Sigmoid colon (tissue), 6 donors: ENCODE measurements at regions not wholly inside any gene's neighbourhood (a gene's known extent, or its start where the extent isn't known, plus 50 kb on each side); places are given as distances from the start of the nearest gene placed in this dataset.

Source experiments
- DNase-seq: peaks from one replicate; pipeline ENCODE4 v3.0.0-alpha.2; 2019
- H3K27ac ChIP-seq, 4 donors: fragments of 200-600 bp; sonication (generic); one replicate each; pipeline ENCODE4 v1.5.1; 2016 to 2019; ENCODE audit warnings: mild to moderate bottlenecking in 1 of 4
- H3K27me3 ChIP-seq, 3 donors: fragments of 200-600 bp; sonication (generic); one replicate each; pipeline ENCODE4 v1.5.1; 2019; ENCODE audit warnings: mild to moderate bottlenecking in 1 of 3
- H3K36me3 ChIP-seq, 4 donors: fragments of 200-600 bp; sonication (generic); one replicate each; pipeline ENCODE4 v1.5.1; 2016 to 2019
- H3K4me1 ChIP-seq, 4 donors: fragments of 200-600 bp; sonication (generic); one replicate each; pipeline ENCODE4 v1.5.1; 2017 to 2019
- H3K4me3 ChIP-seq, 4 donors: fragments of 200-600 bp; sonication (generic); one replicate each; pipeline ENCODE4 v1.5.1; 2017 to 2019; ENCODE audit warnings: mild to moderate bottlenecking in 2 of 4, moderate library complexity in 1 of 4
- H3K9me3 ChIP-seq, 4 donors: fragments of 200-600 bp in 3 of 4; sonication (generic) in 3 of 4; one replicate each; pipeline versions ENCODE4 v1.5.1 to v1.6.1; 2013 to 2019
- CTCF ChIP-seq, 4 experiments: fragments of 450-650 bp in 3 of 4; fragments of 200-600 bp in 1 of 4; IDR thresholded peaks; one replicate each; pipeline ENCODE4 v1.5.1; 2016 to 2019; ENCODE audit warnings: antibody characterized with exemption in 4 of 4, mild to moderate bottlenecking in 3 of 4, moderate library complexity in 2 of 4
- EP300 ChIP-seq, 4 donors: sonication (generic); formaldehyde crosslinking; IDR thresholded peaks; one replicate each; pipeline ENCODE4 v1.6.1; 2017; ENCODE audit warnings: antibody characterized with exemption in 4 of 4
- POLR2A ChIP-seq, 2 donors: fragments of 450-650 bp; IDR thresholded peaks; one replicate each; pipeline ENCODE4 v1.6.1; 2016; ENCODE audit warnings: antibody characterized with exemption in 2 of 2, mild to moderate bottlenecking in 2 of 2, moderate library complexity in 2 of 2
- POLR2AphosphoS5 ChIP-seq, 4 donors: sonication (generic); formaldehyde crosslinking; IDR thresholded peaks; one replicate each; pipeline ENCODE4 v1.6.1; 2017; ENCODE audit warnings: antibody characterized with exemption in 4 of 4
- WGBS, 2 donors: extraction: QIAGEN DNeasy Blood & Tissue Kit; methylation state at CpG; one replicate each; pipeline ENCODE4 v1.1.7; 2013; 5-methylcytosine and 5-hydroxymethylcytosine counted together
- intact Hi-C: fragments of 100-400 bp; cut with DNase I; formaldehyde crosslinking; loops from one replicate; pipeline ENCODE4 v1.15.1; 2023
- donor health status: healthy with polysubstance abuse.
- donor health status: healthy.

- H3K9me3 ChIP-seq = no peaks in the 10 kb centered on the region
- WGBS, 2 donors = 75 to 91% methylated on average over 1 of the region's 1 CpG
- H3K36me3 ChIP-seq = no peaks in the 10 kb centered on the region
- no peaks in the 10 kb centered on the region for H3K27me3 ChIP-seq
- DNase-seq = no peak
- no peak for TF ChIP-seq POLR2AphosphoS5 (IDR thresholded peaks at IDR 0.05)
- no peak for TF ChIP-seq EP300 (IDR thresholded peaks at IDR 0.05)
- no peak for TF ChIP-seq POLR2A (IDR thresholded peaks at IDR 0.05)
- no peak for TF ChIP-seq CTCF (IDR thresholded peaks at IDR 0.05)
- intact Hi-C loops = no loop called here
- no peak overlapping the region for H3K4me3 ChIP-seq
- H3K27ac ChIP-seq = no peak overlapping the region
- no peaks in the 10 kb centered on the region for H3K4me1 ChIP-seq
Measured at GRCh38 chr4:178836865-178837264, 1394.6 kb upstream of the AGA start.

GRCh38 chr4:178838776-178839175 is 1396.5 kb upstream of the AGA start:
- TF ChIP-seq EP300 (IDR thresholded peaks at IDR 0.05) (no peak), CTCF (IDR thresholded peaks at IDR 0.05) (no peak), POLR2AphosphoS5 (IDR thresholded peaks at IDR 0.05) (no peak), POLR2A (IDR thresholded peaks at IDR 0.05) (no peak)
- no peak overlapping the region for H3K4me3 ChIP-seq
- intact Hi-C loops = no loop called here
- 81 to 83% methylated on average over 2 of the region's 2 CpGs for WGBS, 2 donors
- no peak overlapping the region for H3K27ac ChIP-seq
- H3K36me3 ChIP-seq = no peaks in the 10 kb centered on the region
- H3K9me3 ChIP-seq = no peaks in the 10 kb centered on the region
- DNase-seq = no peak
- H3K4me1 ChIP-seq = no peaks in the 10 kb centered on the region
- H3K27me3 ChIP-seq = no peaks in the 10 kb centered on the region

- Histone ChIP-seq H3K9me3 (no peaks in the 10 kb centered on the region), H3K4me1 (no peaks in the 10 kb centered on the region), H3K4me3 (no peak overlapping the region), H3K27ac (no peak overlapping the region), H3K27me3 (no peaks in the 10 kb centered on the region), H3K36me3 (no peaks in the 10 kb centered on the region)
- DNase-seq = no peak
- intact Hi-C loops = no loop called here
- 60 to 70% methylated on average over 4 of the region's 4 CpGs for WGBS, 2 donors
- TF ChIP-seq EP300 (IDR thresholded peaks at IDR 0.05) (no peak), CTCF (IDR thresholded peaks at IDR 0.05) (no peak)
Measured at GRCh38 chr4:178856139-178856800, 1414.0 kb upstream of the AGA start.

GRCh38 chr4:178871476-178871875 is 1429.2 kb upstream of the AGA start:
- no peaks in the 10 kb centered on the region for H3K27me3 ChIP-seq
- H3K36me3 ChIP-seq = no peaks in the 10 kb centered on the region
- H3K9me3 ChIP-seq = no peaks in the 10 kb centered on the region
- WGBS, 2 donors = 36 to 51% methylated on average over 2 of the region's 2 CpGs
- no peak for DNase-seq
- intact Hi-C loops = no loop called here
- no peak for TF ChIP-seq CTCF (IDR thresholded peaks at IDR 0.05)
- TF ChIP-seq EP300 (IDR thresholded peaks at IDR 0.05) = no peak
- no peak for TF ChIP-seq POLR2AphosphoS5 (IDR thresholded peaks at IDR 0.05)
- TF ChIP-seq POLR2A (IDR thresholded peaks at IDR 0.05) = no peak
- H3K4me1 ChIP-seq = no peaks in the 10 kb centered on the region
- no peak overlapping the region for H3K4me3 ChIP-seq
- no peak overlapping the region for H3K27ac ChIP-seq

GRCh38 chr4:178881937-178882336 is 1439.7 kb upstream of the AGA start:
- intact Hi-C loops = no loop called here
- Histone ChIP-seq H3K27ac (no peak overlapping the region), H3K36me3 (no peaks in the 10 kb centered on the region), H3K9me3 (peaks cover 0 to 8% (median 0%) of the 10 kb centered on the region in 4 donors), H3K27me3 (no peaks in the 10 kb centered on the region), H3K4me3 (no peak overlapping the region), H3K4me1 (no peaks in the 10 kb centered on the region)
- 19 to 42% methylated on average over 1 of the region's 1 CpG for WGBS, 2 donors
- TF ChIP-seq POLR2A (IDR thresholded peaks at IDR 0.05) (no peak), EP300 (IDR thresholded peaks at IDR 0.05) (no peak), CTCF (IDR thresholded peaks at IDR 0.05) (no peak)
- no peak for DNase-seq
